H1 (cell line): ENCODE measurements at regions not wholly inside any gene's neighbourhood (a gene's known extent, or its start where the extent isn't known, plus 50 kb on each side); places are given as distances from the start of the nearest gene placed in this dataset.

Experiments used
- CBX8 ChIP-seq: fragments of 300-800, 300-1000 bp; sonication (generic); IDR thresholded peaks from 2 replicates; pipeline ENCODE4 v1.7.1; 2016; ENCODE audit warnings: low read depth, low read length, borderline replicate concordance
- HDAC2 ChIP-seq, 2 experiments: fragments of 300-600 bp in 1 of 2; sonication (generic) in 1 of 2; IDR thresholded peaks; 2 replicates each; pipeline ENCODE4 v1.6.1; 2011 to 2012; ENCODE audit warnings: low read depth in 2 of 2, low read length in 2 of 2, mild to moderate bottlenecking in 2 of 2, moderate library complexity in 2 of 2, borderline replicate concordance in 1 of 2, inconsistent platforms in 1 of 2
- KDM1A ChIP-seq: fragments of 200-600, 300-600 bp; sonication (generic); IDR thresholded peaks from 2 replicates; pipeline ENCODE4 v1.7.1; 2016; ENCODE audit warnings: mild to moderate bottlenecking, low read length, borderline replicate concordance
- SAP30 ChIP-seq: fragments of 300-600 bp; sonication (generic); IDR thresholded peaks from 2 replicates; pipeline ENCODE4 v1.7.1; 2012; ENCODE audit warnings: low read length, moderate library complexity, mild to moderate bottlenecking, inconsistent platforms; ENCODE audit not compliant: insufficient read depth, insufficient replicate concordance

DNA sequence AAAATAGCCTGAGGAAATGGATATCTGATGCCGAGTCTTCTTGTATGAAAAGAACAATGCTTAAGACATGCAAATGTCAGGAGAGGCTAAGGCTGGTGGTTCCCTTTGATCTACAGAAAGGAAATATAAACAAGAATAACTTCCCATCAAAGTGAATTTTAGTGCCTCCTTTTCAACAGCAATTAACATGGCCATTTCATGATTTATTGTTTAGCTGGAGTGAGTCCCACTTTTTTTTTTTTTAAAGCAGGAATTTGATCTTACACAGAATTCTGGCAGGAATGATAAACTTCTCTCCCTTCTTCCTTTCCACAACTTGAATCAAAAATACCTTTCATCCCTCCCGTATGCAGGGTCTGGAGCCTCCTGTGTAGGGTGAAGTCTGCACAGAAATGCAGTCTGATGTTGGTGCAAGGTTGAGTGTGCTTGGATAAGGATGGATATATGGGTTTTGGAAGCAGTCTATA lies 287.0 kb downstream of the MEX3B start (continued):
- TF ChIP-seq HDAC2 (IDR thresholded peaks at IDR 0.05; ENCODE audit: borderline replicate concordance in 1 of 2, low read depth in 2 of 2, low read length in 2 of 2): no peak
- TF ChIP-seq SAP30: no peak
- no peak for TF ChIP-seq KDM1A
- TF ChIP-seq CBX8: no peak
- TF ChIP-seq, all 59 proteins: peak for 0
